C4-2B (cell line): ENCODE measurements at regions not wholly inside any gene's neighbourhood (a gene's known extent, or its start where the extent isn't known, plus 50 kb on each side); places are given as distances from the start of the nearest gene placed in this dataset.

Experiments used
- CTCF ChIP-seq: fragments of 450-650 bp; conservative IDR thresholded peaks from 2 replicates; pipeline ENCODE4 v1.5.1; 2017; ENCODE audit warnings: mild to moderate bottlenecking
- ZFX ChIP-seq: fragments of 450-650 bp; IDR thresholded peaks from 2 replicates; pipeline ENCODE4 v1.6.1; 2017

GRCh38 chrX:116749943-116750342, 287.2 kb upstream of the CT83 start:
- TF ChIP-seq CTCF (peak; percentile 48), ZFX (no peak)
